Endometrial microvascular endothelial cells (primary cell): ENCODE measurements at regions not wholly inside any gene's neighbourhood (a gene's known extent, or its start where the extent isn't known, plus 50 kb on each side); places are given as distances from the start of the nearest gene placed in this dataset.

Experiments
- in situ Hi-C: cut with HindIII; loops from 2 replicates; pipeline ENCODE4 v1.10.0; 2017; ENCODE audit warnings: low sequenced_read_pairs, low pct_unique_long_range_greater_than_20kb; ENCODE audit errors: inconsistent ontology term

GRCh38 chr12:91985002-91985787 lies 160.5 kb downstream of the BTG1 start:
- in situ Hi-C loops = no loop called here

DNA sequence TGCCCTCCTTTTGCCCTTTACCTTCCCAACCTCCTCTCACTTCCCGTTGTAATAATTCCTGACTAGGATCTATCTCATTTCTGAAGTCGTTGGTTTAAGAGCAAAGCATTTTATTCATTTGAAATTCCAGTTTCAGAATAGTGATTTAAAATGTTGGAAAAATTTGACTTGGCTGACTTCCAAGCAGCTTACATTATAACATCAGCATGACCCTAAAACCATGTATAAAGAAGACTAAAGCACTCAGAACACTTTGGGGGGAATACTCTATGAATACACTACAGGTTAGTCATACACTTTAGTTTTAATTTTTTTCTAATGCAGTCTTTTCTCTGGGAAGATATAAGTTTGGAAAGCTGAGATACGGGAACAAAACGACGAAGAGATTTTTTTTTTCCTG lies 161.1 kb downstream of the BTG1 start:
- in situ Hi-C loops = no loop called here

GRCh38 chr12:91983935-91984334 lies 161.7 kb downstream of the BTG1 start:
- in situ Hi-C loops = no loop called here

GRCh38 chr12:91982946-91983345 lies 162.7 kb downstream of the BTG1 start:
- in situ Hi-C loops = no loop called here

- in situ Hi-C loops = no loop called here
Measured at GRCh38 chr12:91980389-91980821, 165.2 kb downstream of the BTG1 start.

- in situ Hi-C loops = no loop called here
Measured at GRCh38 chr12:91978143-91978542, 167.5 kb downstream of the BTG1 start.

DNA sequence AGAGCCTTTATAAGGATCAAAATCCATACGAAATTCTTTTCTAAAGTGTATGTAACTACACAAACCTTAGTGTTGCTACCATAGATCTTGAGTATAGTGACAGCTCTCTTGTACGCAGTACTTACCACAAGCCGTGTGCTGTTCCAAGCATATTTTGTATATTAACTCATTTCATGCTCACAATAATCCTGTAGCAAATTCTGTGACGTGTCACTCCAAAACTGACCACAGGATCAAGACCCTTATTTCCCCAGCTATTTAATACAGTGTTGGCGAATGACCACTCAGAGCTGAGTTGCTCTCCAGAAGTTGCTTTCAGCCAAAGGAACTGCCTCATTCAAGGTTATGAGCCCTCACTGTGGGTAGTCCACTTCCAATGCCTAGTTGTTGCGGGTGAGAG lies 169.8 kb downstream of the BTG1 start:
- in situ Hi-C loops = no loop called here

DNA sequence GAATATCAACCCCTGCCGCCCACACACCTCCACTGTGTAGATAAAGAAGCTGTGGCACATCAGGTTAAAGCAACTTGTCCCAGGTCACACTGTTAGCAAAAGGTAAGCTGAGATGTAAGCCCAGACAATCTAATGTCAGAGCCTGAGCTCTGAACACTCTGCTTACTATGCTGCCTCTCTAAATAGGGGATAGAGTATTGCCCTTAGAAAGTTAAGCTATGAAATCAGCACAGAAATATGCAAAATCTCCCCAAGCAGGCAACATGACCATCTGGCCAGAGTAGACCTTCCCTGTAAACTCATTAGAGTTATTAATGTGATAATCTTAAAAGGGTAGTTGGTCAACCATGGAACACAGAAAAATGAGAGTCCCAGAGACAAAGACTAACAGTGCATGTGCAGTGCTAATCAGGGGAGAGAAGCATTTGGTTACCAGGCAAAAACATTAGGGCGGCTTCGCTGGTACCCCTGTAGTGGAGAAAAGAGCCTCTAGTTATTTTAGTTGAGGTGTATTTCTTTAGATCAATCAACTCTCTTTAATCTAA lies 171.0 kb downstream of the BTG1 start:
- in situ Hi-C loops = no loop called here

- in situ Hi-C loops = no loop called here
Measured at GRCh38 chr12:91973813-91974212, 171.8 kb downstream of the BTG1 start.

GRCh38 chr12:91972896-91973295 lies 172.8 kb downstream of the BTG1 start:
- in situ Hi-C loops = no loop called here

GRCh38 chr12:91968777-91969171 lies 176.9 kb downstream of the BTG1 start:
- in situ Hi-C loops = no loop called here

- in situ Hi-C loops = no loop called here
Measured at GRCh38 chr12:91968076-91968776, 177.4 kb downstream of the BTG1 start.

GRCh38 chr12:91967590-91967989 lies 178.1 kb downstream of the BTG1 start:
- in situ Hi-C loops = no loop called here

GRCh38 chr12:91965781-91966180 lies 179.9 kb downstream of the BTG1 start:
- in situ Hi-C loops = no loop called here

- in situ Hi-C loops = no loop called here
Measured at GRCh38 chr12:91964501-91964900, 181.1 kb downstream of the BTG1 start.

DNA sequence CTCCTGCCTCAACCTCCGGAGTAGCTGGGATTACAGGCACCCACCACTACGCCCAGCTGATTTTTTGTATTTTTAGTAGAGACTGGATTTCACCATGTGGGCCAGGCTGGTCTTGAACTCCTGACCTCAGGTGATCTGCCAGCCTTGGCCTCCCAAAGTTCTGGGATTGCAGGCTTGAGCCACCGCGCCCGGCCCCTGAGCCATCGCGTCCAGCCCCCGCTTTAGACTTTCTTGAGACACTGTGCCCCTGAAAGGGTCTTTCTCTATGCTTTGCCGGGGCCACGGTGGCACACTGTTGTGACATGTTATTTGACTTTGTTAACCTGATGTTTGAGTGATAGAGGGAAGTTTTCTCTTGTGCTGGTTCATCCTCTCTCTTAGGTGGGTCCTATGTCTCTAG lies 186.4 kb downstream of the BTG1 start:
- in situ Hi-C loops = no loop called here

- in situ Hi-C loops = no loop called here
Measured at GRCh38 chr12:91958816-91959215, 186.8 kb downstream of the BTG1 start.

DNA sequence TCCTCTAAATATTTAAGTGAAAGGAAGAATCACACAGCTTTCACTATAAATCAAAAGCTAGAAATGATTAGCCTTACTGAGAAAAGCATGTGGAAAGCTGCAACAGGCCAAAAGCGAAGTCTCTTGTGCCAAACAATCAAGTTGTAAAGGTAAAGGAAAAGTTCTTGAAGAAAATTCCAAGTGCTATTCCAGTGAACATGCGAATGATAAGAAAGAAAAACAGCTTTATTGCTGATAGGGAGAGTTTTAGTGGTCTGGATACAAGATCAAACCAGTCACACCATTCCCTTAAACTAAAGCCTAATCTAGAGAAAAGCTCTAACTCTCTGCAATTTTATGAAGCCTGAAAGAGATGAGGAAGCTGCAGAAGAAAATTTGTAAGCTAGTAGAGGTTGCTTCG lies 190.9 kb downstream of the BTG1 start:
- in situ Hi-C loops = no loop called here

- in situ Hi-C loops = no loop called here
Measured at GRCh38 chr12:91954326-91954725, 191.3 kb downstream of the BTG1 start.

- in situ Hi-C loops = no loop called here
Measured at GRCh38 chr12:91952916-91953315, 192.7 kb downstream of the BTG1 start.
